ENCODE measurements at regions not wholly inside any gene's neighbourhood (a gene's known extent, or its start where the extent isn't known, plus 50 kb on each side); places are given as distances from the start of the nearest gene placed in this dataset.

GRCh38 chr2:220165401-220165800, 538.0 kb downstream of the SLC4A3 start:
- no peak overlapping the region for H3K4me3 ChIP-seq (ENCODE audit: low read depth, low read length)
- no peak for TF ChIP-seq CTCF (IDR thresholded peaks at IDR 0.05; ENCODE audit: borderline replicate concordance, insufficient read depth, low read depth, low read length)

GRCh38 chr2:220166616-220167015, 539.2 kb downstream of the SLC4A3 start:
- TF ChIP-seq CTCF (IDR thresholded peaks at IDR 0.05; ENCODE audit: borderline replicate concordance, insufficient read depth, low read depth, low read length), result no peak
- no peak overlapping the region for H3K4me3 ChIP-seq (ENCODE audit: low read depth, low read length)

GRCh38 chr2:220167956-220168355, 540.5 kb downstream of the SLC4A3 start:
- no peak for TF ChIP-seq CTCF (IDR thresholded peaks at IDR 0.05; ENCODE audit: borderline replicate concordance, insufficient read depth, low read depth, low read length)
- H3K4me3 ChIP-seq (ENCODE audit: low read depth, low read length), result no peak overlapping the region

- TF ChIP-seq CTCF (IDR thresholded peaks at IDR 0.05; ENCODE audit: borderline replicate concordance, insufficient read depth, low read depth, low read length), result no peak
- H3K4me3 ChIP-seq (ENCODE audit: low read depth, low read length), result no peak overlapping the region
Observed at GRCh38 chr2:220168891-220169546, 541.6 kb downstream of the SLC4A3 start.

- no peak for TF ChIP-seq CTCF (IDR thresholded peaks at IDR 0.05; ENCODE audit: borderline replicate concordance, insufficient read depth, low read depth, low read length)
- H3K4me3 ChIP-seq (ENCODE audit: low read depth, low read length), result no peak overlapping the region
Observed at GRCh38 chr2:220174826-220175225, 547.4 kb downstream of the SLC4A3 start.

GRCh38 chr2:220175967-220176366, 548.5 kb downstream of the SLC4A3 start:
- H3K4me3 ChIP-seq (ENCODE audit: low read depth, low read length), result no peak overlapping the region
- TF ChIP-seq CTCF (IDR thresholded peaks at IDR 0.05; ENCODE audit: borderline replicate concordance, insufficient read depth, low read depth, low read length), result no peak

GRCh38 chr2:220178991-220179695, 551.7 kb downstream of the SLC4A3 start:
- TF ChIP-seq CTCF (IDR thresholded peaks at IDR 0.05; ENCODE audit: borderline replicate concordance, insufficient read depth, low read depth, low read length), result no peak
- H3K4me3 ChIP-seq (ENCODE audit: low read depth, low read length), result no peak overlapping the region

Data from GM12875 (cell line).